K562 (cell line): ENCODE measurements at regions not wholly inside any gene's neighbourhood (a gene's known extent, or its start where the extent isn't known, plus 50 kb on each side); places are given as distances from the start of the nearest gene placed in this dataset.
A peak's percentile ranks its signal among the peaks of the same experiment; 100 is the strongest.
"Not testable (repeated sequence)": the region's sequence is repeated elsewhere in the genome, so short reads cannot be mapped to it uniquely, and the experiment has no call there.

Experiments
- ATAC-seq: fragments of 200-7000 bp; cut with Tn5 transposase; 3 replicates; pipeline ENCODE4 v1.9.1; 2020; ENCODE audit warnings: moderate library complexity
- BruUV-seq: library from RNA; stranded (reverse); fragments of 400-500 nt; replicated peaks from 2 replicates; lab custom pipeline; 2021; lab: Mats Ljungman, UMichigan
- CTCF ChIA-PET: fragments of 300-600 bp; formaldehyde crosslinking; extraction: SDS; loops from one replicate; lab custom pipeline; 2021; ENCODE audit warnings: low intra/inter-chr PET ratio; lab: Yijun Ruan, JAX
- POLR2A ChIA-PET: fragments of 300-600, 350-650 bp; sonication (Branson Sonifier 250); formaldehyde crosslinking; extraction: SDS; loops from one replicate; lab custom pipeline; 2021; ENCODE audit warnings: antibody characterized with exemption, inconsistent platforms; lab: Yijun Ruan, JAX
- DNase-seq, 4 experiments: peaks; one replicate each; pipeline versions ENCODE4 v3.0.0 to v3.0.0-alpha.2; 2011 to 2018; ENCODE audit warnings: low spot score in 3 of 4, mixed read lengths in 3 of 4; ENCODE audit errors: extremely low read depth in 1 of 4
- FAIRE-seq: peaks from 2 replicates; lab custom pipeline; 2011; peaks lifted over from hg19 to GRCh38; lab: Jason Lieb, UNC
- H2AFZ ChIP-seq: 2 replicates; pipeline ENCODE4 v1.6.0; 2011; ENCODE audit warnings: low read depth, low read length, control low read depth, inconsistent platforms
- H3K27ac ChIP-seq: fragments of 200-600 bp; 3 replicates; pipeline ENCODE4 v1.8.0; 2011; ENCODE audit warnings: low read depth, mild to moderate bottlenecking, control low read depth, inconsistent platforms, low read length, moderate library complexity, mixed read lengths; ENCODE audit errors: extremely low read depth
- H3K27me3 ChIP-seq, 2 experiments: fragments of 300-600 bp in 1 of 2; 2 replicates in 1 of 2; 3 replicates in 1 of 2; pipeline versions ENCODE4 v1.6.0 to v1.8.0; 2011; ENCODE audit warnings: inconsistent platforms in 2 of 2, low read length in 2 of 2, mild to moderate bottlenecking in 1 of 2, mixed read lengths in 1 of 2, moderate library complexity in 1 of 2; ENCODE audit not compliant: control insufficient read depth in 2 of 2, insufficient read depth in 2 of 2
- H3K36me3 ChIP-seq: fragments of 300-600 bp; 3 replicates; pipeline ENCODE4 v1.8.0; 2011; ENCODE audit warnings: mild to moderate bottlenecking, low read length, inconsistent platforms; ENCODE audit not compliant: control insufficient read depth, insufficient read depth
- H3K4me1 ChIP-seq, 2 experiments: fragments of 200-600 bp in 1 of 2; replicated peaks in 1 of 2; 2 replicates in 1 of 2; 3 replicates in 1 of 2; pipeline versions ENCODE4 v1.5.1 to v1.8.0; 2011; ENCODE audit warnings: inconsistent platforms in 2 of 2, low read length in 2 of 2, mild to moderate bottlenecking in 1 of 2, mixed read lengths in 1 of 2, moderate library complexity in 1 of 2; ENCODE audit not compliant: control insufficient read depth in 2 of 2, insufficient read depth in 2 of 2
- H3K4me2 ChIP-seq: 2 replicates; pipeline ENCODE4 v1.6.1; 2011; ENCODE audit warnings: low read length, control low read depth, inconsistent platforms, mixed read lengths; ENCODE audit not compliant: insufficient read depth
- H3K4me3 ChIP-seq: fragments of 200-600 bp; sonication (generic), shearing (Covaris generic); 2 replicates; pipeline ENCODE4 v1.5.1; 2016; ENCODE audit warnings: control low read depth, inconsistent platforms
- H3K79me2 ChIP-seq: fragments of 200-600 bp; 3 replicates; pipeline ENCODE4 v1.8.0; 2011; ENCODE audit warnings: low read length, inconsistent platforms; ENCODE audit not compliant: control insufficient read depth, insufficient read depth
- H3K9ac ChIP-seq, 2 experiments: 2 replicates each; pipeline versions ENCODE4 v1.6.0 to v1.6.1; 2011; ENCODE audit warnings: low read depth in 2 of 2, low read length in 2 of 2, control low read depth in 1 of 2, inconsistent platforms in 1 of 2, mild to moderate bottlenecking in 1 of 2, mixed read lengths in 1 of 2; ENCODE audit not compliant: insufficient read depth in 1 of 2
- H3K9me1 ChIP-seq: one replicate; pipeline ENCODE4 v1.6.0; 2011; ENCODE audit warnings: inconsistent platforms, mild to moderate bottlenecking, low read length, moderate library complexity; ENCODE audit not compliant: control insufficient read depth, insufficient read depth
- H3K9me3 ChIP-seq: replicated peaks from 2 replicates; pipeline ENCODE4 v1.5.1; 2011; ENCODE audit warnings: low read depth, low read length, inconsistent platforms; ENCODE audit not compliant: control insufficient read depth, insufficient read depth
- H4K20me1 ChIP-seq: replicated peaks from 2 replicates; pipeline ENCODE4 v1.6.1; 2011; ENCODE audit warnings: low read length, inconsistent platforms, mixed read lengths; ENCODE audit not compliant: control insufficient read depth, insufficient read depth
- FOXA1 ChIP-seq: fragments of 450-650 bp; IDR thresholded peaks from 2 replicates; pipeline ENCODE4 v1.6.1; 2016; ENCODE audit warnings: mild to moderate bottlenecking, borderline replicate concordance
- GTF2E2 ChIP-seq: fragments of 200-800 bp; sonication (Bioruptor generic); IDR thresholded peaks from 2 replicates; pipeline ENCODE4 v1.6.1; 2016; ENCODE audit warnings: missing genetic modification characterization, missing compliant biosample characterization
- TCF7L2 ChIP-seq: fragments of 150-350 bp; IDR thresholded peaks from 2 replicates; pipeline ENCODE4 v1.6.1; 2016; ENCODE audit warnings: low read depth, mild to moderate bottlenecking, low read length, moderate library complexity
- ZNF23 ChIP-seq: fragments of 250-450 bp; sonication (Bioruptor Pico); IDR thresholded peaks from 2 replicates; pipeline ENCODE4 v1.4.0; 2020; ENCODE audit warnings: mild to moderate bottlenecking
- WGBS: fragments of 100-300 bp; shearing (Covaris generic); methylation state at CpG from one replicate; pipeline ENCODE4 v1.1.6; 2016; ENCODE audit warnings: low coverage, mixed read lengths; ENCODE audit not compliant: insufficient coverage; ENCODE audit errors: missing lambda C conversion rate; 5-methylcytosine and 5-hydroxymethylcytosine counted together
- in situ Hi-C: fragments of 300-500 bp; cut with MboI; formaldehyde crosslinking; loops from 4 replicates; pipeline ENCODE4 v1.15.0; 2018; ENCODE audit warnings: inconsistent platforms, mixed read lengths
- intact Hi-C: fragments of 100-400 bp; cut with micrococcal nuclease; formaldehyde crosslinking; loops from 2 replicates; pipeline ENCODE4 v1.14.2; 2022
- TF ChIP-seq, protein P1 (sequence below): sonication (generic); formaldehyde crosslinking; IDR thresholded peaks from 2 replicates; pipeline ENCODE4 v1.8.0; 2022; ENCODE audit warnings: missing genetic modification reagents, mild to moderate bottlenecking, moderate library complexity, borderline replicate concordance

DNA sequence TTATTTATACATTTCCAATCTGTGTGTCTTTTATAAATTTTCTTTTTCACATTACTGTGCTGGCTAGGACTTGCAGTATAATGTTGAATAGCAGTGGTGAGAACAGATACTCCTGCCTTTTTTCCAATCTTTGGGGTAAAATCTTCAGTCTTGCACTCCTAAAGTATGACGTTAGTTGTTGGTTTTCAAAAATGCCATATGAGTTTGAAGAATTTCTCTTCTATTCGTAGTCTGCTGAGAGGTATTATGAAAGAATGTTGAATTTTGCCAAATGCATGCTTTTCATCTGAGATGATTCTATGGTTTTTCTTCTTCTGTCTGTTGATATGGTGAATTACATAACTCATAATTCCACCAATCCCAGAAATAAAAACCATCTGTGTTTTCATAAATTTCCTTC lies 335.3 kb upstream of the CHST9 start:
- Histone ChIP-seq H3K36me3 (no peaks in the 10 kb centered on the region), H4K20me1 (no peaks in the 10 kb centered on the region), H3K4me3 (no peak overlapping the region), H2AFZ (no peak overlapping the region), H3K79me2 (no peaks in the 10 kb centered on the region), H3K27me3 (no peaks in the 10 kb centered on the region), H3K9me3 (no peaks in the 10 kb centered on the region), H3K27ac (no peak overlapping the region), H3K4me1 (no peaks in the 10 kb centered on the region), H3K9ac (no peak overlapping the region), H3K4me2 (no peak overlapping the region), H3K9me1 (no peaks in the 10 kb centered on the region)
- intact Hi-C loops: no loop called here
- ChIA-PET CTCF (no interaction called here), POLR2A (no interaction called here)
- TF ChIP-seq TCF7L2 (no peak), FOXA1 (no peak), GTF2E2 (tag) (no peak), ZNF23 (CRISPR knock-in tag) (no peak)
- ATAC-seq: no peak
- 2% methylated on average over 2 of the region's 2 CpGs for WGBS
- DNase-seq: no peak
- in situ Hi-C loops: no loop called here
- FAIRE-seq: no peak
- no TSS peak for BruUV-seq

DNA sequence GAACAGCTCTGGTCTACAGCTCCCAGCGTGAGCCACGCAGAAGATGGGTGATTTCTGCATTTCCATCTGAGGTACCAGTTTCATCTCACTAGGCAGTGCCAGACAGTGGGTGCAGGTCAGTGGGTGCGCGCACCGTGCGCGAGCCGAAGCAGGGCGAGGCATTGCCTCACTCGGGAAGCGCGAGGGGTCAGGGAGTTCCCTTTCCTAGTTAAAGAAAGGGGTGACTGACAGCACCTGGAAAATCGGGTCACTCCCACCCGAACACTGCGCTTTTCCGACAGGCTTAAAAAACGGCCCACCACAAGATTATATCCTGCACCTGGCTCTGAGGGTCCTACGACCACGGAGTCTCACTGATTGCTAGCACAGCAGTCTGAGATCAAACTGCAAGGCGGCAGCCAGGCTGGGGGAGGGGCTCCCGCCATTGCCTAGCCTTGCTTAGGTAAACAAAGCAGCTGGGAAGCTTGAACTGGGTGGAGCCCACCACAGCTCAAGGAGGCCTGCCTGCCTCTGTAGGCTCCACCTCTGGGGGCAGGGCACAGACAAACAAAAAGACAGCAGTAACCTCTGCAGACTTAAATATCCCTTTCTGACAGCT lies 325.0 kb upstream of the CHST9 start:
- H3K79me2 ChIP-seq, H3K27ac ChIP-seq, H3K4me1 ChIP-seq, H3K9me3 ChIP-seq, H3K9me1 ChIP-seq, H2AFZ ChIP-seq, intact Hi-C loops, H3K4me3 ChIP-seq, FAIRE-seq, H3K9ac ChIP-seq, CTCF ChIA-PET, DNase-seq, BruUV-seq, ATAC-seq, H3K36me3 ChIP-seq, in situ Hi-C loops, H4K20me1 ChIP-seq, H3K27me3 ChIP-seq, H3K4me2 ChIP-seq: not testable (repeated sequence)
- 1% methylated on average over 21 of the region's 21 CpGs for WGBS
- POLR2A ChIA-PET: interaction anchor here (0.6 kb wide), 1 partner anchor 13 kb away, joined by 3 read pairs; no protein-coding TSS in a partner anchor
- TF ChIP-seq, protein P1, sequence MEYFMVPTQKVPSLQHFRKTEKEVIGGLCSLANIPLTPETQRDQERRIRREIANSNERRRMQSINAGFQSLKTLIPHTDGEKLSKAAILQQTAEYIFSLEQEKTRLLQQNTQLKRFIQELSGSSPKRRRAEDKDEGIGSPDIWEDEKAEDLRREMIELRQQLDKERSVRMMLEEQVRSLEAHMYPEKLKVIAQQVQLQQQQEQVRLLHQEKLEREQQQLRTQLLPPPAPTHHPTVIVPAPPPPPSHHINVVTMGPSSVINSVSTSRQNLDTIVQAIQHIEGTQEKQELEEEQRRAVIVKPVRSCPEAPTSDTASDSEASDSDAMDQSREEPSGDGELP (CRISPR knock-in tag): peak; percentile 28; the same call in 1 of the 2 replicates
